H9 (cell line): ENCODE measurements at regions not wholly inside any gene's neighbourhood (a gene's known extent, or its start where the extent isn't known, plus 50 kb on each side); places are given as distances from the start of the nearest gene placed in this dataset.

Experiments
- DNase-seq: peaks from one replicate; pipeline ENCODE4 v3.0.0-alpha.2; 2017
- H2AFZ ChIP-seq: one replicate; pipeline ENCODE4 v1.6.1; 2013; ENCODE audit warnings: mild to moderate bottlenecking, low read length, control low read depth, moderate library complexity
- H2AK5ac ChIP-seq: 2 replicates; pipeline ENCODE4 v1.6.1; 2013; ENCODE audit warnings: low read length, control low read depth, mixed read lengths; ENCODE audit not compliant: insufficient read length
- H2BK120ac ChIP-seq: one replicate; pipeline ENCODE4 v1.6.1; 2013; ENCODE audit warnings: low read depth, mild to moderate bottlenecking, low read length, control low read depth, inconsistent platforms; ENCODE audit not compliant: poor library complexity, severe bottlenecking
- H2BK12ac ChIP-seq: 2 replicates; pipeline ENCODE4 v1.6.1; 2013; ENCODE audit warnings: low read length, control low read depth, mixed read lengths, low read depth; ENCODE audit not compliant: insufficient read length
- H2BK15ac ChIP-seq: 2 replicates; pipeline ENCODE4 v1.6.1; 2013; ENCODE audit warnings: low read depth, low read length, control low read depth
- H2BK20ac ChIP-seq: one replicate; pipeline ENCODE4 v1.6.1; 2013; ENCODE audit warnings: low read depth, mild to moderate bottlenecking, low read length, control low read depth, inconsistent platforms; ENCODE audit not compliant: poor library complexity, severe bottlenecking
- H2BK5ac ChIP-seq: 2 replicates; pipeline ENCODE4 v1.6.1; 2013; ENCODE audit warnings: low read length, control low read depth, mixed read lengths; ENCODE audit not compliant: insufficient read length
- H3K14ac ChIP-seq: 2 replicates; pipeline ENCODE4 v1.6.1; 2013; ENCODE audit warnings: low read length, control low read depth; ENCODE audit not compliant: insufficient read depth
- H3K18ac ChIP-seq: 2 replicates; pipeline ENCODE4 v1.6.1; 2013; ENCODE audit warnings: low read depth, mild to moderate bottlenecking, mixed read lengths, low read length, control low read depth; ENCODE audit not compliant: insufficient read length
- H3K23ac ChIP-seq: 2 replicates; pipeline ENCODE4 v1.6.1; 2013; ENCODE audit warnings: low read length, control low read depth, mixed read lengths, low read depth; ENCODE audit not compliant: insufficient read length
- H3K23me2 ChIP-seq: 2 replicates; pipeline ENCODE4 v1.6.1; 2013; ENCODE audit warnings: low read depth, mild to moderate bottlenecking, mixed read lengths, low read length, control low read depth; ENCODE audit not compliant: insufficient read length, poor library complexity, severe bottlenecking
- H3K27ac ChIP-seq: 2 replicates; pipeline ENCODE4 v1.5.1; 2013; ENCODE audit warnings: low read length, control low read depth, mixed read lengths, low read depth; ENCODE audit not compliant: insufficient read length
- H3K27me3 ChIP-seq: 2 replicates; pipeline ENCODE4 v1.6.1; 2013; ENCODE audit warnings: low read length, control low read depth, inconsistent platforms; ENCODE audit not compliant: insufficient read depth
- H3K4ac ChIP-seq: 2 replicates; pipeline ENCODE4 v1.6.1; 2013; ENCODE audit warnings: low read depth, mild to moderate bottlenecking, control low read depth, inconsistent platforms, low read length, moderate library complexity
- H3K4me1 ChIP-seq: 2 replicates; pipeline ENCODE4 v1.6.1; 2013; ENCODE audit warnings: low read length, control low read depth, inconsistent platforms; ENCODE audit not compliant: insufficient read depth
- H3K4me2 ChIP-seq: 2 replicates; pipeline ENCODE4 v1.6.1; 2013; ENCODE audit warnings: low read length, control low read depth, mixed read lengths; ENCODE audit not compliant: insufficient read length, insufficient read depth
- H3K56ac ChIP-seq: 2 replicates; pipeline ENCODE4 v1.6.1; 2013; ENCODE audit warnings: low read depth, mild to moderate bottlenecking, mixed read lengths, low read length, control low read depth; ENCODE audit not compliant: insufficient read length
- H3K79me1 ChIP-seq: 2 replicates; pipeline ENCODE4 v1.6.1; 2013; ENCODE audit warnings: low read depth, mild to moderate bottlenecking, moderate library complexity, low read length, control low read depth, inconsistent platforms; ENCODE audit not compliant: insufficient read depth, poor library complexity, severe bottlenecking
- H3K79me2 ChIP-seq: 2 replicates; pipeline ENCODE4 v1.6.1; 2013; ENCODE audit warnings: low read length, control low read depth, inconsistent platforms; ENCODE audit not compliant: insufficient read depth
- H3K9ac ChIP-seq: 2 replicates; pipeline ENCODE4 v1.6.1; 2013; ENCODE audit warnings: low read length, control low read depth, mixed read lengths; ENCODE audit not compliant: insufficient read length; ENCODE audit errors: extremely low read depth
- H3K9me3 ChIP-seq: one replicate; pipeline ENCODE4 v1.6.1; 2013; ENCODE audit warnings: low read depth, low read length, inconsistent platforms; ENCODE audit not compliant: control insufficient read depth
- H3T11ph ChIP-seq: one replicate; pipeline ENCODE4 v1.6.1; 2013; ENCODE audit warnings: mild to moderate bottlenecking, low read length, control low read depth, inconsistent platforms
- H4K20me1 ChIP-seq: one replicate; pipeline ENCODE4 v1.6.1; 2013; ENCODE audit not compliant: control insufficient read depth, insufficient read length, insufficient read depth
- H4K5ac ChIP-seq: 2 replicates; pipeline ENCODE4 v1.6.1; 2013; ENCODE audit warnings: low read depth, mild to moderate bottlenecking, mixed read lengths, low read length, control low read depth; ENCODE audit not compliant: insufficient read length
- H4K8ac ChIP-seq: replicated peaks from 2 replicates; pipeline ENCODE4 v1.6.1; 2013; ENCODE audit warnings: low read length, control low read depth, mixed read lengths, low read depth; ENCODE audit not compliant: insufficient read length
- H4K91ac ChIP-seq: 2 replicates; pipeline ENCODE4 v1.6.1; 2013; ENCODE audit warnings: low read depth, mild to moderate bottlenecking, moderate library complexity, mixed read lengths, low read length, control low read depth; ENCODE audit not compliant: insufficient read length
- H3K27ac Mint-ChIP-seq, 3 experiments: 2 replicates in 2 of 3; 3 replicates in 1 of 3; pipeline ENCODE4 v1.8.0; 2020 to 2021; ENCODE audit warnings: mixed read lengths in 3 of 3, mild to moderate bottlenecking in 1 of 3, moderate library complexity in 1 of 3
- H3K27me3 Mint-ChIP-seq: 2 replicates; pipeline ENCODE4 v1.8.0; 2021; ENCODE audit warnings: low read depth, mild to moderate bottlenecking, moderate library complexity, mixed read lengths
- H3K36me3 Mint-ChIP-seq, 3 experiments: 2 replicates in 2 of 3; 3 replicates in 1 of 3; pipeline ENCODE4 v1.8.0; 2020 to 2021; ENCODE audit warnings: low read depth in 3 of 3, mixed read lengths in 3 of 3; ENCODE audit not compliant: insufficient read depth in 1 of 3
- H3K4me1 Mint-ChIP-seq, 2 experiments: 2 replicates each; pipeline ENCODE4 v1.8.0; 2020; ENCODE audit warnings: mixed read lengths in 2 of 2
- H3K4me3 Mint-ChIP-seq, 2 experiments: 2 replicates in 1 of 2; 3 replicates in 1 of 2; pipeline ENCODE4 v1.8.0; 2020 to 2021; ENCODE audit warnings: mild to moderate bottlenecking in 2 of 2, mixed read lengths in 2 of 2, moderate library complexity in 1 of 2
- H3K9me3 Mint-ChIP-seq, 2 experiments: 2 replicates in 1 of 2; 3 replicates in 1 of 2; pipeline ENCODE4 v1.8.0; 2020; ENCODE audit warnings: mild to moderate bottlenecking in 2 of 2, mixed read lengths in 2 of 2, moderate library complexity in 1 of 2
- WGBS: extraction: QIAGEN DNeasy Blood & Tissue Kit; methylation state at CpG from one replicate; pipeline ENCODE4 v1.1.7; 2013; ENCODE audit warnings: missing lambda C conversion rate, low lambda C conversion rate, mixed read lengths; ENCODE audit not compliant: insufficient read length; ENCODE audit errors: extremely low coverage; 5-methylcytosine and 5-hydroxymethylcytosine counted together
- TF ChIP-seq, protein P1 (sequence below): fragments of 200-600 bp; sonication (generic); conservative IDR thresholded peaks from 3 replicates; pipeline ENCODE4 v1.8.0; 2021; ENCODE audit warnings: antibody characterized with exemption, mild to moderate bottlenecking

DNA sequence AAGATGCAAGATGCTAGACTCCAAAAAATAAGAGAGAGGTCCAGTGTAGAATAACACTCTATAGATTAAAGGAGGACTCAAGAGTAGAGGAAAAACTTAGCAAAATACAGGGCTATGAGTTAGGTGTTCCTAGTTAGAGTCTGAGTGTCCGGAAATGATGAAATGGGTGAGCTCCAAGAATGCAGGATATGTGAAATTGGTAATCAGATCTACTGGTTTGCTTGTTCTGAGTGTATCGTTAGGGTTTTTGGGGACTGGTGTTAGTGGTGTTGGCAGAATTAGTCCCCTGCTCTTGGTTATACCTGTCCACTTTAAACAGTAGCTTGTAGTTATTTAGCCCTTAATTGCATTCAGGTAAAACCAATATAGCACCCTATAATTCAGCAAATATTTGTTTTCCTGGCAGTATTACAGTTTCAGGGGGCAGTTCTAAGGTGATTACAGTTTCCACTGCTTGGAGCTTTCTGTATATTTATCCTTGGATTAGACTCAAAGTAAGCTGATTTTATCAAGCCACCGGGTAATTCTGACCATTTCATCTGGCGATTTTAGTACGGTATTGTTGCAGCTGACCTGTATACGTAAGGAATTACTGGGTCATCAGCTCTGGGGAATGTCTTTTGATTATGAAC, 332.7 kb downstream of the CHRM3 start:
- H3K9me3 Mint-ChIP-seq, result no peaks in the 10 kb centered on the region
- Histone ChIP-seq H4K5ac (no peak overlapping the region), H3K4me1 (no peaks in the 10 kb centered on the region), H3K9me3 (no peaks in the 10 kb centered on the region), H3K4me2 (no peak overlapping the region), H3K18ac (no peak overlapping the region), H3K9ac (no peak overlapping the region), H3K27ac (no peak overlapping the region), H4K8ac (no peak overlapping the region), H2BK20ac (no peak overlapping the region), H2AK5ac (no peak overlapping the region), H3K14ac (no peak overlapping the region), H3K56ac (no peak overlapping the region), H3K27me3 (no peaks in the 10 kb centered on the region), H2BK12ac (no peak overlapping the region), H3K79me1 (no peaks in the 10 kb centered on the region), H4K20me1 (no peaks in the 10 kb centered on the region), H3T11ph (no peak overlapping the region), H3K23me2 (no peaks in the 10 kb centered on the region), H2BK5ac (no peak overlapping the region), H3K4ac (no peak overlapping the region), H3K23ac (no peak overlapping the region), H3K79me2 (no peaks in the 10 kb centered on the region), H2AFZ (no peak overlapping the region), H2BK120ac (no peak overlapping the region), H2BK15ac (no peak overlapping the region), H4K91ac (no peak overlapping the region)
- H3K27ac Mint-ChIP-seq, result 0 out of 7 replicates have a peak overlapping the region, but pooled peaks of 1 of the 3 experiments have one; percentile 0
- no peaks in the 10 kb centered on the region for H3K4me1 Mint-ChIP-seq
- no peak overlapping the region for H3K4me3 Mint-ChIP-seq
- TF ChIP-seq, protein P1, sequence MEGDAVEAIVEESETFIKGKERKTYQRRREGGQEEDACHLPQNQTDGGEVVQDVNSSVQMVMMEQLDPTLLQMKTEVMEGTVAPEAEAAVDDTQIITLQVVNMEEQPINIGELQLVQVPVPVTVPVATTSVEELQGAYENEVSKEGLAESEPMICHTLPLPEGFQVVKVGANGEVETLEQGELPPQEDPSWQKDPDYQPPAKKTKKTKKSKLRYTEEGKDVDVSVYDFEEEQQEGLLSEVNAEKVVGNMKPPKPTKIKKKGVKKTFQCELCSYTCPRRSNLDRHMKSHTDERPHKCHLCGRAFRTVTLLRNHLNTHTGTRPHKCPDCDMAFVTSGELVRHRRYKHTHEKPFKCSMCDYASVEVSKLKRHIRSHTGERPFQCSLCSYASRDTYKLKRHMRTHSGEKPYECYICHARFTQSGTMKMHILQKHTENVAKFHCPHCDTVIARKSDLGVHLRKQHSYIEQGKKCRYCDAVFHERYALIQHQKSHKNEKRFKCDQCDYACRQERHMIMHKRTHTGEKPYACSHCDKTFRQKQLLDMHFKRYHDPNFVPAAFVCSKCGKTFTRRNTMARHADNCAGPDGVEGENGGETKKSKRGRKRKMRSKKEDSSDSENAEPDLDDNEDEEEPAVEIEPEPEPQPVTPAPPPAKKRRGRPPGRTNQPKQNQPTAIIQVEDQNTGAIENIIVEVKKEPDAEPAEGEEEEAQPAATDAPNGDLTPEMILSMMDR, result no peak
- DNase-seq, result no peak
- H3K27me3 Mint-ChIP-seq, result no peaks in the 10 kb centered on the region
- H3K36me3 Mint-ChIP-seq, result no peaks in the 10 kb centered on the region
- WGBS, result no CpG with 5 or more reads among the region's 6 CpGs
